Adrenal gland (tissue), 5 donors: ENCODE measurements at regions not wholly inside any gene's neighbourhood (a gene's known extent, or its start where the extent isn't known, plus 50 kb on each side); places are given as distances from the start of the nearest gene placed in this dataset.

Experiments used
- CTCF ChIP-seq, 6 experiments: fragments of 450-650 bp in 4 of 6; fragments of 200-600 bp in 2 of 6; sonication (generic) in 1 of 6; IDR thresholded peaks; 1 replicate in 5 of 6; 2 replicates in 1 of 6; pipeline versions ENCODE4 v1.5.1 to v1.8.0; 2016 to 2021; ENCODE audit warnings: antibody characterized with exemption in 6 of 6, mild to moderate bottlenecking in 2 of 6, moderate library complexity in 1 of 6
- POLR2A ChIP-seq, 2 donors: fragments of 450-650 bp; IDR thresholded peaks; one replicate each; pipeline ENCODE4 v1.6.1; 2017; ENCODE audit warnings: antibody characterized with exemption in 2 of 2, mild to moderate bottlenecking in 2 of 2, moderate library complexity in 1 of 2
- donor health status: DM: no; HTN: no; CAD: no.

- TF ChIP-seq CTCF (IDR thresholded peaks at IDR 0.05) (no peak), POLR2A (IDR thresholded peaks at IDR 0.05) (no peak)
These were observed 162.8 kb upstream of the PRDX4 start for GRCh38 chrX:23504540-23504884.
